DOHH2 (cell line): ENCODE measurements at regions not wholly inside any gene's neighbourhood (a gene's known extent, or its start where the extent isn't known, plus 50 kb on each side); places are given as distances from the start of the nearest gene placed in this dataset.

Experiments
- CTCF ChIP-seq: fragments of 200-600 bp; sonication (generic); IDR thresholded peaks from one replicate; pipeline ENCODE4 v1.5.1; 2014; ENCODE audit warnings: antibody characterized with exemption, mild to moderate bottlenecking, low read depth, low read length; ENCODE audit not compliant: poor library complexity, severe bottlenecking
- EZH2phosphoT487 ChIP-seq: fragments of 200-600 bp; sonication (generic); IDR thresholded peaks from 2 replicates; pipeline ENCODE4 v1.6.1; 2017; ENCODE audit warnings: borderline replicate concordance, mild to moderate bottlenecking, antibody characterized with exemption, low read length, moderate library complexity, mixed read lengths

DNA sequence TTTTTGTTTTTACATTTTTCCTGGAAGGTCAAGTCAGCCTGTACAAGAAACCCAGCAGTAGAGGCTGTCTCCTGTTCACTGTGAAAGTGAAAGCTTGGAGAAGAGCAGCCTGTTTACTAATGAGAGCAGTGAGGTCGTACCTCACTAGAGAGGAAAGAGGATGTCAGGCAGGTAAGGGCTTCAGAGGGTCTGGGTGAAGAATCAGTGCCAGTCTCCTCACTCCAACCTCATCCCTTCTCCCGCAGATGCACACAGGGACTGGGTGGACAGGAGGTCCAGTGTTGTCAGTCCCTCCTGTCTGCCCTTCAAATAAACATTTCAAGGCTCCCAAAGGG lies 462.5 kb downstream of the KLF5 start:
- TF ChIP-seq CTCF: no peak
- no peak for TF ChIP-seq EZH2phosphoT487
